ENCODE measurements at regions not wholly inside any gene's neighbourhood (a gene's known extent, or its start where the extent isn't known, plus 50 kb on each side); places are given as distances from the start of the nearest gene placed in this dataset.

DNA sequence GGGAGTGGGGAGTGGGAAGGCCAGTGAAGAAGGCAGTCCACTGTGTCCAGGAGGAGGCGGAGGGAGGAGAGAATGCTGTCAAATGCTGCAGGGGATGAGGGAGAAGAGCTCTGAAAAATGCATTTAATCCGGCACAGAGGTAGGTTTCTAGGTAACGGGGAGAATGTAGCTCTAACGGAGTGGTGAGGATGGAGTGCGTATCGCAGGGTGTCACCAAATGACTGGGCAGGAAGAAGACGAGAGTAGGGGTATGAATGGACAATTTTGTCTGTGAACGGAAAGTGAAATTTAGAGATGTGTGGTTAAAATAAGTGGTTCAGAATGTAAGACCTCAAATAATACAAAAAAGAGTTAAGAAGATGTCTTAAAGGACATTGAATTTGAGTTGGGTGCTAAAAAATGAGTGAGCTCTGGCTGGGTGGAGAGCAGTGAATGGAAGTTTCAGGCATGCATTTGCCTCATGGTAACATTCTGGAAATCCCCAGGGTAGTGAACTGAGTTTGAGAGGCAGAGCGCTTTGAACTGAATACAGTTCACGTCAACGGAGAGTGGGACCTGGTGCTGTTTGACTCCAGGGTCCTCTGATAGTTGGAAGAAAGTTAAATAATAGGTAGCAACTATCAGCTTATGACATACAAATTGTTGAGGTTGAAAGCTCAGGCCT, 81.3 kb upstream of the CADM1 start:
- peaks cover 44% of the 10 kb centered on the region for H3K4me1 ChIP-seq (ENCODE audit: low read length)
- H3K9me3 ChIP-seq (ENCODE audit: insufficient read depth, low read length), result peaks cover 9% of the 10 kb centered on the region; the same call in 1 of the 2 replicates
- H3K4me3 ChIP-seq (ENCODE audit: low read length), result peak overlapping the region; percentile 68
- no peaks in the 10 kb centered on the region for H3K79me2 ChIP-seq (ENCODE audit: low read length)
- peak overlapping the region; percentile 58; the same call in 1 of the 2 replicates for H2AFZ ChIP-seq (ENCODE audit: low read depth, low read length)
- peak overlapping the region; percentile 67 for H3K9ac ChIP-seq (ENCODE audit: low read length)
- peak overlapping the region; percentile 95 for H3K4me2 ChIP-seq (ENCODE audit: low read length)
- peaks cover 3% of the 10 kb centered on the region for H3K27me3 ChIP-seq (ENCODE audit: low read depth, low read length)
- peaks cover 17% of the 10 kb centered on the region for H3K36me3 ChIP-seq (replicated peaks; ENCODE audit: low read depth, low read length)
- TF ChIP-seq, protein P1, sequence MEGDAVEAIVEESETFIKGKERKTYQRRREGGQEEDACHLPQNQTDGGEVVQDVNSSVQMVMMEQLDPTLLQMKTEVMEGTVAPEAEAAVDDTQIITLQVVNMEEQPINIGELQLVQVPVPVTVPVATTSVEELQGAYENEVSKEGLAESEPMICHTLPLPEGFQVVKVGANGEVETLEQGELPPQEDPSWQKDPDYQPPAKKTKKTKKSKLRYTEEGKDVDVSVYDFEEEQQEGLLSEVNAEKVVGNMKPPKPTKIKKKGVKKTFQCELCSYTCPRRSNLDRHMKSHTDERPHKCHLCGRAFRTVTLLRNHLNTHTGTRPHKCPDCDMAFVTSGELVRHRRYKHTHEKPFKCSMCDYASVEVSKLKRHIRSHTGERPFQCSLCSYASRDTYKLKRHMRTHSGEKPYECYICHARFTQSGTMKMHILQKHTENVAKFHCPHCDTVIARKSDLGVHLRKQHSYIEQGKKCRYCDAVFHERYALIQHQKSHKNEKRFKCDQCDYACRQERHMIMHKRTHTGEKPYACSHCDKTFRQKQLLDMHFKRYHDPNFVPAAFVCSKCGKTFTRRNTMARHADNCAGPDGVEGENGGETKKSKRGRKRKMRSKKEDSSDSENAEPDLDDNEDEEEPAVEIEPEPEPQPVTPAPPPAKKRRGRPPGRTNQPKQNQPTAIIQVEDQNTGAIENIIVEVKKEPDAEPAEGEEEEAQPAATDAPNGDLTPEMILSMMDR (IDR thresholded peaks at IDR 0.05; ENCODE audit: low read depth, low read length), result peak; percentile 18
- TF ChIP-seq EZH2phosphoT487 (IDR thresholded peaks at IDR 0.05; ENCODE audit: low read depth), result no peak
- H3K27ac ChIP-seq (ENCODE audit: low read length), result peak overlapping the region; percentile 96
- no peaks in the 10 kb centered on the region for H4K20me1 ChIP-seq (ENCODE audit: insufficient read depth, low read length)

DNA sequence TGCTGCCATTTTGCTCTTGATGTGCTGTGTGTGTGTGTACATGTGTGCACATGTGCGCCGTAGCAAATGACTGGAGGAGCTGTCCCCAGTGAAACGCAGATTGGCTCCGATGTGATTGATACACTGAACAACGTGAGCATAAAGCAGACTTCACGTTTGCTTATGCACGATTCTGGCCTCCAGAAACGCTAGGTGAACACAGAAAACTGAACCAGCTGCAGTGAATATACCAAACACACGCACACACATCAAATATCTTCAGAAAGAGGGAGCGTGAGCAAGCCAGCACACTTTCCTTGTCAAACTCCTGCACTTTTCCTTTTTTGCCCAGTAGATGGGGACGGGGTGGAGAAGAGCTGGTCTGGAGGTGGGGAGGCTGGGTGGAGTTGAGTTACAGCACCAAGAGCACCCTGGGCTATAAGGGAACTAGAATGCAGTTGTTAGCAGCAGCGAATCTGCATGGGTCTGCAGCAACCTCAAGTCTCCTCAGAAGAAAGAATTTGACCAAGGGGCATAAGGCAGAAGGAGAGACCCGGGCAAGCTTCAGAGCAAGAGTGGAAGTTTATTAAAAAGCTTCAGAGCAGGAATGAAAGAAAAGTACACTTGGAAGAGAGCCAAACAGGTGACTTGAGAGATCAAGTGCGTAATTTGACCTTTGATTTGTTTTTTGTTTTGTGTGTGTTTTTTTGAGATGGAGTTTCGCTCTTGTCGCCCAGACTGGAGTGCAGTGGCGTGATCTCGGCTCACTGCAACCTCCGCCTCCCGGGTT, 77.8 kb upstream of the CADM1 start:
- Histone ChIP-seq H3K9me3 (ENCODE audit: insufficient read depth, low read length) (no peaks in the 10 kb centered on the region), H4K20me1 (ENCODE audit: insufficient read depth, low read length) (no peaks in the 10 kb centered on the region), H3K27ac (ENCODE audit: low read length) (no peak overlapping the region), H3K4me1 (ENCODE audit: low read length) (peaks cover 38% of the 10 kb centered on the region), H3K9ac (ENCODE audit: low read length) (no peak overlapping the region), H2AFZ (ENCODE audit: low read depth, low read length) (no peak overlapping the region), H3K4me2 (ENCODE audit: low read length) (no peak overlapping the region), H3K79me2 (ENCODE audit: low read length) (no peaks in the 10 kb centered on the region), H3K36me3 (replicated peaks; ENCODE audit: low read depth, low read length) (peaks cover 7% of the 10 kb centered on the region), H3K4me3 (ENCODE audit: low read length) (no peak overlapping the region), H3K27me3 (ENCODE audit: low read depth, low read length) (peaks cover 6% of the 10 kb centered on the region)
- TF ChIP-seq, protein P1 (IDR thresholded peaks at IDR 0.05; ENCODE audit: low read depth, low read length), result no peak
- no peak for TF ChIP-seq EZH2phosphoT487 (IDR thresholded peaks at IDR 0.05; ENCODE audit: low read depth)

DNA sequence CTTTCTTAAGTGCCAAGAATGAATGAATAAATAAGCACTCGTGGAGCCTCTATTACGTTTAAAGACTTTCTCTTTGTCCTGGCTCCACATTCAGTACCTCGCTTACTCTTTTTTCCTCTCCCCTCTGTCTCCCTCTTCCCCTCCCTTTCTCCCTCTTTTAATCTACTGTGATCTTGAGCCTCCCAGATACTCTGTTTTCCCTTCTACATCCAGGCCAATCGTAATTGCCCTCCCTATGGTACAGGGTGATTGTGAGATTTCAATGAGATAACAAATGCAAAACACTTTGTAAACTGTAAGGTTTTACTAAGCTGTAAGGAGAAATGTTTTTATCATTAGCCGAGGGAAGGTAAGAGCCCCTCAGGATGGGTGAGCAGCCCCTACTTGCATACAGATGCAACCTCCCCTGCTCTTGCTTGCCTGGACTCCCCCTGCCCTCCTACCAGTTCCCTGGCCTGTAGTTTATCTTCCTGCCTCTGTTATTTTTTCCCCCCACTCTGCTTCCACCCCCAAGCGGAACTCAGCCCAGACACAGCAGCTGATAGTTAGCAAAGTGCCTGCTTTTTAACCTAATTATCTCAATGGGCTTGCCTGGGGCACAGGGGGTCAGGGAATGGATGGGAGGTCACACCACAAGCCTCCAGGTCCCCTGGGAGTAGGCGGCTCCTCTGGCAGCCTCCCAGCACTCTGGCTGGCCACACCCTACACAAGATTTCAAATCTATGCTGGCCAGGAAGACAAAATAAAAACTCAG, 76.9 kb upstream of the CADM1 start:
- TF ChIP-seq, protein P1 (IDR thresholded peaks at IDR 0.05; ENCODE audit: low read depth, low read length), result no peak
- no peak for TF ChIP-seq EZH2phosphoT487 (IDR thresholded peaks at IDR 0.05; ENCODE audit: low read depth)
- peaks cover 28% of the 10 kb centered on the region for H3K4me1 ChIP-seq (ENCODE audit: low read length)
- no peak overlapping the region for H3K4me3 ChIP-seq (ENCODE audit: low read length)
- peaks cover 6% of the 10 kb centered on the region for H3K27me3 ChIP-seq (ENCODE audit: low read depth, low read length)
- no peaks in the 10 kb centered on the region for H3K79me2 ChIP-seq (ENCODE audit: low read length)
- H2AFZ ChIP-seq (ENCODE audit: low read depth, low read length), result no peak overlapping the region
- no peak overlapping the region for H3K27ac ChIP-seq (ENCODE audit: low read length)
- no peaks in the 10 kb centered on the region for H4K20me1 ChIP-seq (ENCODE audit: insufficient read depth, low read length)
- no peaks in the 10 kb centered on the region for H3K9me3 ChIP-seq (ENCODE audit: insufficient read depth, low read length)
- H3K9ac ChIP-seq (ENCODE audit: low read length), result no peak overlapping the region
- H3K36me3 ChIP-seq (replicated peaks; ENCODE audit: low read depth, low read length), result no peaks in the 10 kb centered on the region
- no peak overlapping the region for H3K4me2 ChIP-seq (ENCODE audit: low read length)

DNA sequence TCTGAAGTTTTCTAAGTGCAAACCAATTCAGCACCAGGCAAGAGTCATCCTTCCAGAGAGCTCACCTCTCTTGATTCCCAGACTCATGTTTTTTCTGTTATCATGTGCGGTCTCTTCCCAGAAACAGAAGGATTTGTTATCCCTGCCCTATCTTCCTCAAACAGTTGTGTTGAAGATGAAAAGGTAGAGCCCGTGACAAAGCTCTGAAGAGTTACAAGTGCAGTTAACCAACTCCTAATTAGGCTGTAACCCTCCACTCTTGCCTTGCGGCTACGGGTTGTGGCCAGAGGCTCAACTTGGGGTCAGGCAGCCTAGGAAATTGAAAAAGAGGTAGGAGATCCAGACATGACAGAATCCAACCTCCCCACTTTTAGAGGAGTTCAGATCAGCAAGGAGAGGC, 76.2 kb upstream of the CADM1 start:
- Histone ChIP-seq H3K27me3 (ENCODE audit: low read depth, low read length) (peaks cover 9% of the 10 kb centered on the region), H3K4me1 (ENCODE audit: low read length) (peaks cover 21% of the 10 kb centered on the region), H4K20me1 (ENCODE audit: insufficient read depth, low read length) (no peaks in the 10 kb centered on the region), H3K36me3 (replicated peaks; ENCODE audit: low read depth, low read length) (no peaks in the 10 kb centered on the region), H2AFZ (ENCODE audit: low read depth, low read length) (no peak overlapping the region), H3K27ac (ENCODE audit: low read length) (no peak overlapping the region), H3K9me3 (ENCODE audit: insufficient read depth, low read length) (no peaks in the 10 kb centered on the region), H3K4me2 (ENCODE audit: low read length) (no peak overlapping the region), H3K4me3 (ENCODE audit: low read length) (no peak overlapping the region), H3K79me2 (ENCODE audit: low read length) (no peaks in the 10 kb centered on the region), H3K9ac (ENCODE audit: low read length) (no peak overlapping the region)
- TF ChIP-seq, protein P1 (IDR thresholded peaks at IDR 0.05; ENCODE audit: low read depth, low read length), result no peak
- no peak for TF ChIP-seq EZH2phosphoT487 (IDR thresholded peaks at IDR 0.05; ENCODE audit: low read depth)

Data from OCI-LY3 (cell line).